ENCODE measurements at regions not wholly inside any gene's neighbourhood (a gene's known extent, or its start where the extent isn't known, plus 50 kb on each side); places are given as distances from the start of the nearest gene placed in this dataset.

GRCh38 chr2:217404236-217404760 is 544.4 kb upstream of the TNP1 start:
- TF ChIP-seq CTCF (IDR thresholded peaks at IDR 0.05; ENCODE audit: low read depth, low read length, poor library complexity, severe bottlenecking) (no peak), EZH2phosphoT487 (IDR thresholded peaks at IDR 0.05; ENCODE audit: borderline replicate concordance, low read length) (no peak)

All from DOHH2 (cell line).